ENCODE measurements at regions not wholly inside any gene's neighbourhood (a gene's known extent, or its start where the extent isn't known, plus 50 kb on each side); places are given as distances from the start of the nearest gene placed in this dataset.

GRCh38 chrX:39248330-39248729 is 447.1 kb downstream of the MID1IP1 start:
- TF ChIP-seq CTCF (conservative IDR thresholded peaks at IDR 0.05; ENCODE audit: low read depth, low read length), result no peak
- DNase-seq (ENCODE audit: low read depth), result no peak
- H3K4me3 ChIP-seq (ENCODE audit: low read depth, low read length), result no peak overlapping the region

GRCh38 chrX:39249999-39250398 is 448.7 kb downstream of the MID1IP1 start:
- no peak for TF ChIP-seq CTCF (conservative IDR thresholded peaks at IDR 0.05; ENCODE audit: low read depth, low read length)
- DNase-seq (ENCODE audit: low read depth), result no peak
- H3K4me3 ChIP-seq (ENCODE audit: low read depth, low read length), result no peak overlapping the region

- DNase-seq (ENCODE audit: low read depth), result no peak
- no peak for TF ChIP-seq CTCF (conservative IDR thresholded peaks at IDR 0.05; ENCODE audit: low read depth, low read length)
- no peak overlapping the region for H3K4me3 ChIP-seq (ENCODE audit: low read depth, low read length)
These were observed 450.7 kb downstream of the MID1IP1 start for GRCh38 chrX:39251995-39252394.

- no peak overlapping the region for H3K4me3 ChIP-seq (ENCODE audit: low read depth, low read length)
- no peak for TF ChIP-seq CTCF (conservative IDR thresholded peaks at IDR 0.05; ENCODE audit: low read depth, low read length)
- no peak for DNase-seq (ENCODE audit: low read depth)
These were observed 452.3 kb downstream of the MID1IP1 start for GRCh38 chrX:39253551-39253950.

- no peak overlapping the region for H3K4me3 ChIP-seq (ENCODE audit: low read depth, low read length)
- no peak for TF ChIP-seq CTCF (conservative IDR thresholded peaks at IDR 0.05; ENCODE audit: low read depth, low read length)
- DNase-seq (ENCODE audit: low read depth), result no peak
These were observed 457.1 kb downstream of the MID1IP1 start for GRCh38 chrX:39258331-39258730.

- H3K4me3 ChIP-seq (ENCODE audit: low read depth, low read length), result no peak overlapping the region
- DNase-seq (ENCODE audit: low read depth), result no peak
- TF ChIP-seq CTCF (conservative IDR thresholded peaks at IDR 0.05; ENCODE audit: low read depth, low read length), result peak; percentile 16
These were observed 459.7 kb downstream of the MID1IP1 start for GRCh38 chrX:39260965-39261364.

- DNase-seq (ENCODE audit: low read depth), result peak; percentile 35
- no peak overlapping the region for H3K4me3 ChIP-seq (ENCODE audit: low read depth, low read length)
- TF ChIP-seq CTCF (conservative IDR thresholded peaks at IDR 0.05; ENCODE audit: low read depth, low read length), result peak; percentile 58
These were observed 460.3 kb downstream of the MID1IP1 start for GRCh38 chrX:39261446-39262147.
